ENCODE measurements at regions not wholly inside any gene's neighbourhood (a gene's known extent, or its start where the extent isn't known, plus 50 kb on each side); places are given as distances from the start of the nearest gene placed in this dataset.

DNA sequence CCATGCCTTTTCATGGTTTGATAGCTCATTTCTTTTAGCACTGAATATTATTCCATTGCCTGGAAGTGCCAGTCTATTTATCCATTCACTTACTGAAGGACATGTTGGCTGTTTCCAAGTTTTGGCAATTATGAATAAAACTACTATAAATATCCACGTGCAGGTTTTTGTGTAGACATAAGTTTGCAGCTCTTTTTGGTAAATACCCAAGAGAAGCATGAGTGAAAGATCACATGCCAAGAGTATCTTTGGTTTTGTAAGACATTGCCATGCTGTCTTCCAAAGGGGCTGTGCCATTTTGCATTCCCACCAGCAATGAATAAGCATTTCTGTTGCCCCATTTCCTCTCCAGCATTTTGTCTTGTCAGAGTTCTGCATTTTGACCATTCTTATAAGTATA is 120.9 kb downstream of the MANEA start:
- no peaks in the 10 kb centered on the region for H3K4me1 ChIP-seq (ENCODE audit: insufficient read depth, low read length)

DNA sequence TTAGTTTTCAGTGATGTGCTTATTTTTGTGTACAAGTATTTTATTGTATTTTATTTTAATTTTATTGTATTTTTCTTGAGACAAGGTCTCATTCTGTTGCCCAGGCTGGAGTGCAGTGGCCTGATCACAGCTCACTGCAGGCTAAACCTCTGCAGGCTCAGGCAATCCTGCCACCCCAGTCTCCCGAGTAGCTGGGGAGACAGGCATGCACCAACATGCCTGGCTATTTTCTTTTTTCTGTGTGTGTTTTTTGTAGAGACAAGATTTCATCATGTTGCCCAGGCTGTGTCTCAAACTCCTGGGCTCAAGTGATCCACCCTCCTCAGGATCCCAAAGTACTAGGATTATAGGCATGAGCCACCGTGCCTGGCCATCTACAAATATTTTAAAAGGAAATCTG is 146.3 kb downstream of the MANEA start:
- Histone ChIP-seq H4K20me1 (ENCODE audit: insufficient read depth, low read length) (no peaks in the 10 kb centered on the region), H3K4me2 (ENCODE audit: insufficient read depth, low read length) (no peak overlapping the region), H3K4me1 (ENCODE audit: insufficient read depth, low read length) (no peaks in the 10 kb centered on the region), H3K36me3 (ENCODE audit: insufficient read depth, low read length) (no peaks in the 10 kb centered on the region), H3K4me3 (ENCODE audit: insufficient read depth, low read length) (no peak overlapping the region), H3K27me3 (ENCODE audit: insufficient read depth, low read length) (no peaks in the 10 kb centered on the region), H3K9me3 (ENCODE audit: low read depth, low read length) (no peaks in the 10 kb centered on the region), H3K79me2 (ENCODE audit: insufficient read depth, low read length) (no peaks in the 10 kb centered on the region), H3K27ac (ENCODE audit: low read depth, low read length) (no peak overlapping the region), H2AFZ (ENCODE audit: low read length) (no peak overlapping the region)
- DNase-seq (ENCODE audit: insufficient read length, low spot score, missing footprints): no peak
- TF ChIP-seq, protein P1, sequence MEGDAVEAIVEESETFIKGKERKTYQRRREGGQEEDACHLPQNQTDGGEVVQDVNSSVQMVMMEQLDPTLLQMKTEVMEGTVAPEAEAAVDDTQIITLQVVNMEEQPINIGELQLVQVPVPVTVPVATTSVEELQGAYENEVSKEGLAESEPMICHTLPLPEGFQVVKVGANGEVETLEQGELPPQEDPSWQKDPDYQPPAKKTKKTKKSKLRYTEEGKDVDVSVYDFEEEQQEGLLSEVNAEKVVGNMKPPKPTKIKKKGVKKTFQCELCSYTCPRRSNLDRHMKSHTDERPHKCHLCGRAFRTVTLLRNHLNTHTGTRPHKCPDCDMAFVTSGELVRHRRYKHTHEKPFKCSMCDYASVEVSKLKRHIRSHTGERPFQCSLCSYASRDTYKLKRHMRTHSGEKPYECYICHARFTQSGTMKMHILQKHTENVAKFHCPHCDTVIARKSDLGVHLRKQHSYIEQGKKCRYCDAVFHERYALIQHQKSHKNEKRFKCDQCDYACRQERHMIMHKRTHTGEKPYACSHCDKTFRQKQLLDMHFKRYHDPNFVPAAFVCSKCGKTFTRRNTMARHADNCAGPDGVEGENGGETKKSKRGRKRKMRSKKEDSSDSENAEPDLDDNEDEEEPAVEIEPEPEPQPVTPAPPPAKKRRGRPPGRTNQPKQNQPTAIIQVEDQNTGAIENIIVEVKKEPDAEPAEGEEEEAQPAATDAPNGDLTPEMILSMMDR (IDR thresholded peaks at IDR 0.05; ENCODE audit: extremely low read depth, low read depth, low read length): no peak

More for the DNA sequence above, 120.9 kb downstream of the MANEA start:
- Histone ChIP-seq H3K27me3 (ENCODE audit: insufficient read depth, low read length) (no peaks in the 10 kb centered on the region), H3K4me3 (ENCODE audit: insufficient read depth, low read length) (no peak overlapping the region), H3K4me2 (ENCODE audit: insufficient read depth, low read length) (no peak overlapping the region), H3K36me3 (ENCODE audit: insufficient read depth, low read length) (no peaks in the 10 kb centered on the region), H4K20me1 (ENCODE audit: insufficient read depth, low read length) (no peaks in the 10 kb centered on the region), H3K79me2 (ENCODE audit: insufficient read depth, low read length) (no peaks in the 10 kb centered on the region), H2AFZ (ENCODE audit: low read length) (no peak overlapping the region), H3K27ac (ENCODE audit: low read depth, low read length) (no peak overlapping the region), H3K9me3 (ENCODE audit: low read depth, low read length) (no peaks in the 10 kb centered on the region)
- TF ChIP-seq, protein P1 (IDR thresholded peaks at IDR 0.05; ENCODE audit: extremely low read depth, low read depth, low read length): no peak
- no peak for DNase-seq (ENCODE audit: insufficient read length, low spot score, missing footprints)

DNA sequence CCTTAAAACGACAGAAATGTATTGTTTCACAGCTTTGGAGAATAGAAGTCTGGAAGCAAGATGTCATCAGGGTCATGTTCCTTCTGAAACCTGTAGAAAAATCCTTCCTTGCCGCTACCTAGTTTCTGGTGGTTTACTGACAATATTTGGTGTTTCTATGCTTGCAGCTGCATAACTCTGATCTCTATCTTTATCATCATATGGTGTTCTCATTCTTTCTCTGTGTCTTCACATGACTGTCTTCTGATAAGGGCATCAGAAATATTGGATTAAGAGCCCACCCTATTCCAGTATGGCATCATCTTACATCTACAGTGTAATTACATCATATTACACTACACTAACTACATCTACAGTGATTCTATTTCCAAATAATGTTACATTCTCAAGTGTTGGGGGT is 148.0 kb downstream of the MANEA start:
- Histone ChIP-seq H3K36me3 (ENCODE audit: insufficient read depth, low read length) (no peaks in the 10 kb centered on the region), H3K79me2 (ENCODE audit: insufficient read depth, low read length) (no peaks in the 10 kb centered on the region), H3K4me3 (ENCODE audit: insufficient read depth, low read length) (no peak overlapping the region), H3K9me3 (ENCODE audit: low read depth, low read length) (no peaks in the 10 kb centered on the region), H3K27me3 (ENCODE audit: insufficient read depth, low read length) (no peaks in the 10 kb centered on the region), H3K27ac (ENCODE audit: low read depth, low read length) (no peak overlapping the region), H2AFZ (ENCODE audit: low read length) (no peak overlapping the region), H3K4me2 (ENCODE audit: insufficient read depth, low read length) (no peak overlapping the region), H3K4me1 (ENCODE audit: insufficient read depth, low read length) (no peaks in the 10 kb centered on the region), H4K20me1 (ENCODE audit: insufficient read depth, low read length) (no peaks in the 10 kb centered on the region)
- DNase-seq (ENCODE audit: insufficient read length, low spot score, missing footprints): no peak
- TF ChIP-seq, protein P1 (IDR thresholded peaks at IDR 0.05; ENCODE audit: extremely low read depth, low read depth, low read length): no peak

GRCh38 chr6:95740157-95740556 is 162.8 kb downstream of the MANEA start:
- H3K4me3 ChIP-seq (ENCODE audit: insufficient read depth, low read length): no peak overlapping the region
- H3K9me3 ChIP-seq (ENCODE audit: low read depth, low read length): no peaks in the 10 kb centered on the region
- TF ChIP-seq, protein P1 (IDR thresholded peaks at IDR 0.05; ENCODE audit: extremely low read depth, low read depth, low read length): no peak
- no peak overlapping the region for H3K27ac ChIP-seq (ENCODE audit: low read depth, low read length)
- no peaks in the 10 kb centered on the region for H3K79me2 ChIP-seq (ENCODE audit: insufficient read depth, low read length)
- H3K27me3 ChIP-seq (ENCODE audit: insufficient read depth, low read length): no peaks in the 10 kb centered on the region
- H4K20me1 ChIP-seq (ENCODE audit: insufficient read depth, low read length): no peaks in the 10 kb centered on the region
- H3K4me1 ChIP-seq (ENCODE audit: insufficient read depth, low read length): no peaks in the 10 kb centered on the region
- no peak overlapping the region for H2AFZ ChIP-seq (ENCODE audit: low read length)
- no peaks in the 10 kb centered on the region for H3K36me3 ChIP-seq (ENCODE audit: insufficient read depth, low read length)
- no peak overlapping the region for H3K4me2 ChIP-seq (ENCODE audit: insufficient read depth, low read length)
- DNase-seq (ENCODE audit: insufficient read length, low spot score, missing footprints): no peak

All from osteoblast (primary cell).